Activated CD8-positive, alpha-beta memory T cell treated with anti-CD3 and anti-CD28 coated beads for 24 hours (primary cell): ENCODE measurements at regions not wholly inside any gene's neighbourhood (a gene's known extent, or its start where the extent isn't known, plus 50 kb on each side); places are given as distances from the start of the nearest gene placed in this dataset.

Experiments
- DNase-seq: peaks from one replicate; pipeline ENCODE4 v3.0.0-alpha.2; 2020

DNA sequence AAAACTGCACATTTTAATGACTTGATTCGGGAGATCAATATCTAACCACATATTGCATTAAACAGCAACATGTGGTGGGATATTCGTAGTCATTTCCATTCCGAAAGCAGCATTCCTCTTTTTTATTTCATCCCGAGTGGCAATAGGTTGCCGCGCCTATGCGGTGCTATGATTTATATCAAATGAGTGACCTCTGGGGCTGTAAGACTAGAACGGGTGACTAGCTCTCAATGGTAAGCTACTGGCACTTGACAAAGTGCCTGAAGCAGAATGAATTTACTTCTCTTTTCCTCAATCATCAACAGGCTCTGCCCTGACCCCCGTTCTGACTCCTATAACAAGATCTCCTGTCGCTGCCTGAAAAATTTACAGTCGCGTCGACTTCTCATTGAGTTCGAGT lies 162.3 kb downstream of the ZNF281 start:
- DNase-seq = no peak

DNA sequence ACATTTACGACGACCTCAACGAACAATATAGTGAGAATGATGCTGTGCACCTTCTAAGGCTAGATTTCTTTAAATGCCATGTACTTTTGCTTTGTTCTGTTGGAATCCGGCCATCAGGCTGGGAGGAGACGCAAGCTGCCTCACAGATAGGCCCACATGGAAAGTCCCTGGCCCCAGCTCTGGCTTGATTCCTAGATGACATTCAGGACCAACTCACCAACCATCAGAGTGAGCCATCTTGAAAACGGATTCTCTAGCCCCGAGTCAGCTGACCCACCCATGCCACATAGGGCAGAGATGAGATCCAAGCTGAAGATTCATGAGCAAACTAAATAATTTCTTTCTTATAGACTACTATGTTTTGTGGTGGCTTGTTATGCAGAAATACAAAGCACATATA lies 164.4 kb downstream of the ZNF281 start:
- no peak for DNase-seq

DNA sequence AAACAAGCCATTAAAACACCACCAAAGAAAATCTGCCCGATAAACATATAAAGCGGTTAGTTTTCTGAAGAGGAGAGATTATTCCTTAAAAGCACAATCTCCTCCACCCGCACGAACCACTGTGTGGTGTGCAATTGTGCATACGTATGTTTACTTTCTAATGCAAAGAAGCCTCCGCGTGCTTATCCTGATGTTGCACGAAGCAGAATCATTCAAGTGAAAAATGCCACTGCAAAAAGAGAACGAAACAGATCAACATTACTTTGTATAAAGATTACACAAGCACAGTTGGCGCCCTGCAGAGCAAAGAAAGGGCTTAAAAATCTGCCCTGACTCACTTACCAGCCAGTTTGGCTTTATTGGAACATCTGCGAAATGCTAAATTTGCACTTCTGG lies 166.8 kb downstream of the ZNF281 start:
- DNase-seq = no peak

DNA sequence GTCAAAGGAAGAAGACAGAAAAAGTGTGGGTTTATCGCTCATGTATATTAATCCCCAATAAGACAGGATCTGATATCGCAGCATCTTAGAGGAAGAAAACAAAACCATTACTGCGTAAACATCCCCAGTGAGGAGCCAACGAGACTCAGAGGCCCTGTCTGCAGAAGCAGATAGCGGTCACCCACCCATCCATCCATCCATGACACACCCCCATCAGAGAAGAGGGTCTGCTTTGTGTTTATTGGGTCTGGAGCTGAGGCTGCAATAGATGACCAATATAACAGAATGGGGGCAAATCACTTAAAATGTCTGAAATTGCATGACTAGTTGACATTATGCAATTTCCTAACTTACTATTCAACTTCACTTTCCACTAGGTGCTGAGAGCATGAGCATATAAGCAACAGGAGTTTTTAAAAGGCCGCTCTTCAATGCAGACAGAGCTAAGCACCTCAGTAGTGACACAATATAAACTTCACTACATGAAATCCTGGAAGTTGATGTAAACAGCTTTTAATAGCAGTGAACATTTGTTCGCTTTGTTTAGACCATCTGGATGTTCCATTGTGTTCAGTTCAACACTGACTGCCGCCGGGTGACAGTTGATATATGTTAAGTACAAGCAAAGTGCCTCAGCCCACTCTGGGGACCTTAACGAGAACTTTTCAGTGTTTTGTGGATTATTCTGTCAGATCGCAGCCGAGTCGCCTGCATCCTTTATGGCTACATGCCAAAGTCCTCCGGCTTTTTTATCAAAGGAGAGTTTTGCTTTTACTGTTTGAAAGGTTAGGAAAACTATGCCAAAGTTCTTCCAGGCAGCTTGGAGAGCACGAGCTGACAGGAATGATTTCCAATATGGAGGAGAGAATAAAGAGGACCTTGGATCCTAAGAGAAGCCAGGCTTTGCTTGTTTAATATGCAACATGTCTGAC lies 167.5 kb downstream of the ZNF281 start:
- DNase-seq = no peak

DNA sequence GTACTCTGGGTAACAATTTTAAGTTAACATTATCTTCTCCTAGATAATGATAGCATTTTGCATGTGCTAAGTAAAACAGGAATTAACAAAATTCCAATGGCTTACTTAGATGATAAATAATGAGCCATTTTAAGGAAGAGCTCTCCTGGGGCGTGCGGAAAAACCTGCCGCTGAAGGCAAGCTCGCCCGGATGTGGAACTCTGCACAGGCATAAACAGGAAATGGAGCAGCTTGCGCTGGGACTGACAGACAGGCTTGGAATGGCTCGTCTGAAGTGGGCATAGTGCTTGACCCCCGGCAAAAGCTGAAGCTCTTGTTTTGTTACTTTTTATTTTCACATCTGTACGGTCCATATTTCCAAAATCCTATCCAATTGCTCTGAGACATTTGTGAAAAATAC lies 169.2 kb downstream of the ZNF281 start:
- no peak for DNase-seq

DNA sequence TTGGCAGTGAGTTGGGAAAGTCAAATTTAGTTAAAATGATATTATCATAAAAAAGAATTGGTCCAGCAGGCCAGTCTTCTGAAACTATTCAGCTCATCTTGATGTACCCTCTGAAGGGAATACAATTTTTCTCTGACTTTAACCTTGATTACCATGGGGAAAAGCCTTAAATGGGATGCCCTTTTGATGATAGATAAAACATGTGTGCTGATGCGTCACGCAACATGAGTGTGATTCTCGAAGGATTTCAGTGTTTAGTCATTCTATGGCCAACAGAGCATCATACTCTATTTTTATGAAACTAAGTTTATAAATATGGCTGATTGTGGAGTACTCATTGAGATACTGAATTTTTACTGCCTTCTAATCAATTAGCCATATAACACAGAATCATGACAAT lies 171.5 kb downstream of the ZNF281 start:
- no peak for DNase-seq

DNA sequence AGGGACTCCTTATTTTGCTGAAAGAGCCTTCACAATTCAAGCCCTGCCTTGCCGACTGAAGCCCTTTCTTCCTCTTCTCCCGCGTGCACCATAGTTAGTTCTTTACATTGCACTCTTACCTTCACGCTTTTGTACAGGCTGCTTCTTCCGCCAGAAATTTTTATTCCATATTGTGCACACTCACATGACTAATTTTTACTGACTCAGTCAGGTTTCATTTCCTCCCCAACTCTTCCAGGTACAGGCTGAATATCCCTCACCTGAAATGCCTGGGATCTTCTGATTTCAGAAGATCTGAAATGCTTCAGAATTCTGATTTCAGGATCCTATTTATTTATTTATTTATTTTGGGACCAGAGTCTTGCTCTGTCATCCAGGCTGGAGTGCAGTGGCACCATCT lies 172.8 kb downstream of the ZNF281 start:
- no peak for DNase-seq

DNA sequence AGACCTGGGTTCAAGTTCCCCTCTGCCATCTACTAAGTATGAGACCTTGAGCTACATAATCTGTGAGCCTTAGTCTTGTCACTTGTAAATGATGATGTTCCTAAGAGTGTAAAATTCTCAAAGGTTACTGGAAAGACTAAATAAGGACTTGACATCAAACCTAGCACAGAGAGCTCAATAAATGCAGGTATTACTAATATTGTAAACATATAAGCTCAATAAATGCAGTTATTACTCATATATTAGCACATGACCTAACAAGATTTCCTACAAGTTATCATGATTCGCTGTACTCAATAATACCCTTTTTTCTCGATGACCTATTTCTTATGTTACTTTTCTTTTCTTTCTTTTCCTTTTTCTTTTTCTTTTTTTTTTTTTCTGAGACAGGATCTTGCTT lies 174.9 kb downstream of the ZNF281 start:
- no peak for DNase-seq

DNA sequence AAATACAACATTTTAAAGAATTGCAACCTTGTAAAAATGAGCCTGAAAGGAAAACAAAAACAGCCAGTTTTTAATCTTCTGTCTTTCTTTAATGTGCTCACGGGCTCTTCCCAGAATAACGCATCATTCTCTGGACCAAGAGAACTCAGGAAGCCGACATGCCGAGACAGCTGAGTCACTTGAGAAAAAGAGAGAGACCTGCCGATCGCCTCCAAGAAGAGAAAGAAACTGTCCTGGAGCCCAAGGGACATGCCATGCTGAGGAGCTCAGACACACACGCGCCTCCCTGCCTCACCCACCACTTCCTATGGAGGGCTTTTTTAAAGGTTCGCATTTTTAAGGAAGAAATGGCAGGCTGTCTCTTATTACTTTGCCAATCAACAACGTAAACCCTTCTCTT lies 176.4 kb downstream of the ZNF281 start:
- DNase-seq = no peak

DNA sequence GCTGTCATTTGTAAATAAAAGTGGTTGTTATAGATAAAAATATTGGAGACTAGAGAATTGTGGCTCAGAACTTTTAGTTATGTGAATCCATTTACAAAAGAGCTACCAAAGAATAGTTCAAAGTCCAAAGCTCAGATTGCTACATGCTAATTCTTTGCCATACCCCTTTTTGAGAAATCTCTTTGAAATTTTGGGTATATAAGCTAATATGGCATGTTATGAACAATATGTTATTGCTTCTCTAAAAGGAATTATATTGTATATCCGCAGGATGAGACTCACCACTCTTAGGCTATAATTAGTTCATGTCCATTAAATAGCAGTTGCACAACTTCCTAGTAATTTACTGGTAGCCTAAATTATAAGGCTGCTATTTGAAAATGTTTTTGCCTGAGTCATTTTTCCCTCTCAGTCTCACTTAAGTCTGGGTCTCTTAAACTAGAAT lies 178.0 kb downstream of the ZNF281 start:
- no peak for DNase-seq

DNA sequence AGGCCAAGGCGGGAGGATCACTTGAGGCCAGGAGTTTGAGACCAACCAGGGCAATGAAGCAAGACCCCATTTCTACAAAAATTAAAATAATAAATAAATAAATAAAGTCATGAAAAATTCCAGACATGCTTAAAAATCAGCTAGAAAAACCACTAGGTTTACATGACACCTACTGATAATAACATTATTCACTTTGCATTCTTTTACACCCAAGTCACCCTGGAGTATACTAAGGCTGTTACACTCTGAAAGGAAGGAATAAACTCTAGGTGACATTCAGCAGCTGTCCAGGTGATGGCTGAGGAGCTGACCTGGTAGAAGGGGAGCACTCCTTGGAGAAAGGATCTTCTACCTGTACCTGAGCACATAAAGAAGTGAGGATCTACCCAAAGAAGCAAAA lies 179.2 kb downstream of the ZNF281 start:
- DNase-seq = no peak

DNA sequence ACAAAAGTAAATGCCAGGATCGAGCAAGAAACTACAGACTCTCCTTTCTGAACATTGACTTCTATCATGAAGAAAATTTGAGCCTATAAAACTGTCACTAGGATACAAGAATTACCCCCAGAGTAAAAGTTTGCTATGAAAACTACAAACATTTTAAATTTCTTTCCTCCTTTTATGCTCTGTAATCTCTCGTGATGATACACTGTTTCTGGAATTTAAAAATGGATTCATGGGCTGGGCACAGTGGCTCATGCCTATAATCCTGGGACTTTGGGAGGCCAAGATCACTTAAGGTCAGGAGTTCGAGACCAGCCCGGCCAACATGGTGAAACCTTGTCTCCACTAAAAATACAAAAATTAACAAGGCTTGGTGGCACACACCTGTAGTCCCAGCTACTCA lies 181.3 kb downstream of the ZNF281 start:
- no peak for DNase-seq

DNA sequence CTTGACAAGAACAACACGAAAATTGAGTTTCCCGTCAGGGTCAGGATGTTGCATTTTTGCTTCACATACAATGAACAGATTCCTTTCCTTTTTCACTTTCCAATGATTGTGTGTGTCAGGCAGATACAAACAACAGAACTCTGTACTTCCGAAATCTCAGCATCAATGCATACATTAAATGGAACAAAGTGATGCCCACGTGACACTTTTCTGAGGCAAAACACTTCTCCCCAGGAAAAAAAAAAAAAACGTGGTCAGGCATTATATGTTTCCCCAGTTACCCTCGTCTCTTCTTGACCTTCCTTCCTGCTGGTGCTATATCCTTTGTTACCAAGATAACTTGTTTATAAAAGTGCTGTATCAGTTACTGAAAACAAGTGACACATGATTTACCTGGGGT lies 181.8 kb downstream of the ZNF281 start:
- no peak for DNase-seq
